Endothelial cell (in vitro differentiated cells): ENCODE measurements at regions not wholly inside any gene's neighbourhood (a gene's known extent, or its start where the extent isn't known, plus 50 kb on each side); places are given as distances from the start of the nearest gene placed in this dataset.
A peak's percentile ranks its signal among the peaks of the same experiment; 100 is the strongest.

Experiments
- DNase-seq: peaks from one replicate; pipeline ENCODE4 v3.0.0; 2021; ENCODE audit warnings: low spot score
- H3K27ac Mint-ChIP-seq: one replicate; pipeline ENCODE4 v1.8.0; 2021; ENCODE audit warnings: mixed read lengths, inconsistent platforms; ENCODE audit not compliant: unreplicated experiment
- H3K27me3 Mint-ChIP-seq: one replicate; pipeline ENCODE4 v1.8.0; 2021; ENCODE audit warnings: mild to moderate bottlenecking, moderate library complexity, mixed read lengths, inconsistent platforms; ENCODE audit not compliant: unreplicated experiment
- H3K36me3 Mint-ChIP-seq: one replicate; pipeline ENCODE4 v1.8.0; 2021; ENCODE audit warnings: mild to moderate bottlenecking, low read depth, mixed read lengths, inconsistent platforms; ENCODE audit not compliant: unreplicated experiment
- H3K4me1 Mint-ChIP-seq: one replicate; pipeline ENCODE4 v1.8.0; 2021; ENCODE audit warnings: mild to moderate bottlenecking, mixed read lengths, inconsistent platforms; ENCODE audit not compliant: unreplicated experiment
- H3K4me3 Mint-ChIP-seq: one replicate; pipeline ENCODE4 v1.8.0; 2021; ENCODE audit warnings: mild to moderate bottlenecking, mixed read lengths, inconsistent platforms; ENCODE audit not compliant: unreplicated experiment
- H3K9me3 Mint-ChIP-seq: one replicate; pipeline ENCODE4 v1.8.0; 2021; ENCODE audit warnings: mixed read lengths, inconsistent platforms; ENCODE audit not compliant: unreplicated experiment
- TF ChIP-seq, protein P1 (sequence below): fragments of 200-600 bp; sonication (generic); IDR thresholded peaks from one replicate; pipeline ENCODE4 v1.5.0; 2021; ENCODE audit warnings: antibody characterized with exemption; ENCODE audit not compliant: unreplicated experiment

DNA sequence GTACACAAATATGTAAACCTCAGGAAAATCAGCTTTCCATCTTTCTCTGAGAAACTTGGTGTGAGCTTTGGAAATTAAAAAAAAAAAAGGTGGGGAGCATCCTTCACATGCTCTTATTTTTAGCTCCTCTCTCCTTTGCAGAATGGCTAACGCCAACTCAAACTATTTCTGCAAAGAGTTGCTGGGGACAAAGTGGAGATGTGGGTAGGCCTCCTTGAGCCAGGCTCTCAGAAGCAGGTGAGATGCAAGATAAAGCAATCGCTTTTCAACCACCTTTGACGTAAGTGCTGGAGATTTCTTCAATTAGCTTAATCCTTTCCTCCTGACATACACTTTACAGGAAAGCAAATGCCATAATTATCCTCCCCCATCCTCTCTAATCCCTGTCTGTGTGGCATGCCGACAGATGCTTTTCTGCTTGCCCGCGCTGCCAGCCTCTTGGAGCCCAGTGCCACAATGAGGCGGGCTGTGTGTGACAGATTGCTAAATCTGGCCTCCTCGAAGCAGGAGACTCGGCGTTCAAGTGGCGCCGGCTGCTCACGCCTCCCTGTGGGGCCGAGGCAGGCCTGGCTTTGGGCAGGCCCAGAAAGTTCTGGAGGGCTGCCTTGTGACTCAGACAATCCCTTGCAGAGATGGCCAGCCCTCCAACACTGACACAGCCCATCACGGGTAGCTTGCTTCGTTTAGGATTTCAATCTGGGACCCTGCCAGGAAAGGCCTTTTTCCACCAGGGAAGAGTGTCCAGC lies 64.9 kb upstream of the SOD3 start:
- Mint-ChIP-seq H3K27ac (no peak overlapping the region), H3K36me3 (no peaks in the 10 kb centered on the region), H3K9me3 (no peaks in the 10 kb centered on the region), H3K27me3 (peaks cover 5% of the 10 kb centered on the region), H3K4me3 (no peak overlapping the region), H3K4me1 (peaks cover 2% of the 10 kb centered on the region)
- DNase-seq, result no peak
- TF ChIP-seq, protein P1, sequence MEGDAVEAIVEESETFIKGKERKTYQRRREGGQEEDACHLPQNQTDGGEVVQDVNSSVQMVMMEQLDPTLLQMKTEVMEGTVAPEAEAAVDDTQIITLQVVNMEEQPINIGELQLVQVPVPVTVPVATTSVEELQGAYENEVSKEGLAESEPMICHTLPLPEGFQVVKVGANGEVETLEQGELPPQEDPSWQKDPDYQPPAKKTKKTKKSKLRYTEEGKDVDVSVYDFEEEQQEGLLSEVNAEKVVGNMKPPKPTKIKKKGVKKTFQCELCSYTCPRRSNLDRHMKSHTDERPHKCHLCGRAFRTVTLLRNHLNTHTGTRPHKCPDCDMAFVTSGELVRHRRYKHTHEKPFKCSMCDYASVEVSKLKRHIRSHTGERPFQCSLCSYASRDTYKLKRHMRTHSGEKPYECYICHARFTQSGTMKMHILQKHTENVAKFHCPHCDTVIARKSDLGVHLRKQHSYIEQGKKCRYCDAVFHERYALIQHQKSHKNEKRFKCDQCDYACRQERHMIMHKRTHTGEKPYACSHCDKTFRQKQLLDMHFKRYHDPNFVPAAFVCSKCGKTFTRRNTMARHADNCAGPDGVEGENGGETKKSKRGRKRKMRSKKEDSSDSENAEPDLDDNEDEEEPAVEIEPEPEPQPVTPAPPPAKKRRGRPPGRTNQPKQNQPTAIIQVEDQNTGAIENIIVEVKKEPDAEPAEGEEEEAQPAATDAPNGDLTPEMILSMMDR, result no peak

DNA sequence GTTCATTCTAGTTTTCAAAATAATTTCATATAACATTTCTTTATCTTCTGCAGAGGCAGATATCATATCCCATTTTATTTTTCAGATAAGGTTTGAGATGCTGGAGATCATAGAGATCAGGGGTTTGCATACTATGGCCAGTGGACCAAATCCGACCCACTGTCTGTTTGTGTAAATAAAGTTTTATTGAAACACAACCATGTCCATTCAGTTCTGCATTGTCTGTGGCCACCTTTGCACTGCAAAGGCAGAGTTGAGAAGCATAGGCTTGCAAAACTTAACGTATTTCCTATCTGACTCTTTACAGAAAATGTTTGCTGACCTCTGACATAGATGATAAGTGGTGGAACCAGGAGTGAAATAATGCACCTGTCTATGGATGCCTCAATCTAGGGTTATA lies 63.9 kb upstream of the SOD3 start:
- no peak for DNase-seq
- no peak overlapping the region for H3K27ac Mint-ChIP-seq
- H3K4me1 Mint-ChIP-seq, result peaks cover 2% of the 10 kb centered on the region
- H3K27me3 Mint-ChIP-seq, result peaks cover 6% of the 10 kb centered on the region
- TF ChIP-seq, protein P1, result no peak
- peaks cover 6% of the 10 kb centered on the region for H3K36me3 Mint-ChIP-seq
- H3K9me3 Mint-ChIP-seq, result peaks cover 5% of the 10 kb centered on the region
- H3K4me3 Mint-ChIP-seq, result no peak overlapping the region

DNA sequence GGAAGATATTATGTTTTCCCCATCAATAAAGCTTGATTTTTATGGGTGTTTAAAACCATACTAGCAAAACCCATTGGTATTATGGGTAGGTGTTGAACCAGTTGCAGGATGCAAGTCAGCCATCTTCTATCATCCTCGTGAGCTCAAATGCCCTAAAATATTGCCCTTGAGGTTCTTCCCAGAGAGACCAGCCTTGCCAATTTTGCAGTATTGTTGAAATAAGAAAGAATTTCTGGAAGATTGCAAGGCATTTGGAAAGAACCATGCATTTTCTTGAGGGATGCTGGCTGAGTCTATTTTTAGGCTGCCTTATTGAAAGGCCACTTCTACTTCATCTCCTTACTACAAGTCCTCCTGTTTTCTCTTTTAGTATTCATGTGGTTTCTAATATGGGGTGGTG lies 60.9 kb upstream of the SOD3 start:
- peaks cover 20% of the 10 kb centered on the region for H3K36me3 Mint-ChIP-seq
- peaks cover 16% of the 10 kb centered on the region for H3K9me3 Mint-ChIP-seq
- peaks cover 12% of the 10 kb centered on the region for H3K27me3 Mint-ChIP-seq
- TF ChIP-seq, protein P1, result no peak
- H3K27ac Mint-ChIP-seq, result no peak overlapping the region
- peaks cover 2% of the 10 kb centered on the region for H3K4me1 Mint-ChIP-seq
- no peak overlapping the region for H3K4me3 Mint-ChIP-seq
- no peak for DNase-seq

DNA sequence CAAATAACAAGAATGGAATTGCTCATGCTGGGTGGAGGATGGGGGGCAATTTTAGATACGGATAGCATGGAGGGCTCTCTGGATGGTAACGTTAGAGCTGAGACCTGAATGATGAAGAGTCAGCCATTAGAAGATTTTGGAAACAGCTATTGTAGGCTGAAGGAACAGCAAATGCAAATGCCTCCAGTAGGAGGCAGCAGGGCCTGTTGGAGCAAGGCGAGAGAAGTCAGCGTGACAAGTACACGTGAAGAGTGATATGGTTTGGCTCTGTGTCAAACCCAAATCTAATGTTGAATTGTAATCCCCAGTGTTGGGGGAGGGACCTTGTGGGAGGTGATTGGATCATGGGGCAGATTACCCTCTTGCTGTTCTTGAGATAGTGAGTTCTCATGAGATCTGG lies 59.3 kb upstream of the SOD3 start:
- peak overlapping the region; percentile 35 for H3K4me3 Mint-ChIP-seq
- DNase-seq, result no peak
- H3K9me3 Mint-ChIP-seq, result peaks cover 16% of the 10 kb centered on the region
- no peak overlapping the region for H3K27ac Mint-ChIP-seq
- H3K4me1 Mint-ChIP-seq, result peaks cover 2% of the 10 kb centered on the region
- H3K36me3 Mint-ChIP-seq, result peaks cover 20% of the 10 kb centered on the region
- peaks cover 12% of the 10 kb centered on the region for H3K27me3 Mint-ChIP-seq
- TF ChIP-seq, protein P1, result no peak

DNA sequence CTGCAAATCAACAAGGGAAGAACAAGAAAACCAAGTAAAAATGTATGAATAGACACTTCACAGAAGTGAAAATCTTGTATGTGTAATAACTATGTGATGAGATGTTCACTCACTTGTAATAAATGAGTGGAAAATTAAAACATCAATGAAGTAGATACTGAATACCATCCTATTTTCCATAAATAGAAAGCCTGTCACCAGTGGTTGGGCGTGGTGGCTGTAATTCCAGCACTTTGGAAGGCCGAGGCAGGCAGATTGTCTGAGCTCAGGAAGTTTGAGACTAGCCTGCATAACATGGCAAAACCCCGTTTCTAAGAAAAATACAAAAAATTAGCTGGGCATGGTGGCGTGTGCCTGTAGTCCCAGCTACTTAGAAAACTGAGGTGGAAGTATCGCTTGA lies 53.5 kb upstream of the SOD3 start:
- TF ChIP-seq, protein P1, result no peak

More for the DNA sequence above, 53.5 kb upstream of the SOD3 start:
- H3K4me1 Mint-ChIP-seq, result no peaks in the 10 kb centered on the region
- H3K36me3 Mint-ChIP-seq, result peaks cover 11% of the 10 kb centered on the region
- H3K4me3 Mint-ChIP-seq, result no peak overlapping the region
- H3K27ac Mint-ChIP-seq, result no peak overlapping the region
- H3K27me3 Mint-ChIP-seq, result peaks cover 5% of the 10 kb centered on the region
- H3K9me3 Mint-ChIP-seq, result peaks cover 8% of the 10 kb centered on the region
- DNase-seq, result no peak
